IMR-90 (cell line): ENCODE measurements at regions not wholly inside any gene's neighbourhood (a gene's known extent, or its start where the extent isn't known, plus 50 kb on each side); places are given as distances from the start of the nearest gene placed in this dataset. TPM values are rescaled to one million over a fixed set of nuclear protein-coding genes. Genes with fewer than 3 reads are reported as not detected.

Experiments used
- ATAC-seq: fragments of 200-7000 bp; cut with Tn5 transposase; 2 replicates; pipeline ENCODE4 v1.9.1; 2020; ENCODE audit warnings: low read depth, mild to moderate bottlenecking, moderate library complexity
- BruUV-seq: library from RNA; stranded (reverse); fragments of 400-500 nt; replicated peaks from 2 replicates; lab custom pipeline; 2021; lab: Mats Ljungman, UMichigan
- CTCF ChIA-PET: fragments of 300-600 bp; formaldehyde crosslinking; extraction: SDS; loops from one replicate; lab custom pipeline; 2021; ENCODE audit warnings: antibody characterized with exemption; lab: Yijun Ruan, JAX
- POLR2A ChIA-PET: fragments of 300-600 bp; sonication (Branson Sonifier 250); formaldehyde crosslinking; loops from one replicate; lab custom pipeline; 2022; ENCODE audit warnings: antibody characterized with exemption; ENCODE audit not compliant: unreplicated experiment; lab: Charles Lee
- DNase-seq: peaks from one replicate; pipeline ENCODE4 v3.0.0; 2013
- H2AFZ ChIP-seq: replicated peaks from 2 replicates; pipeline ENCODE3; 2013; ENCODE audit warnings: low read length, mild to moderate bottlenecking; ENCODE audit not compliant: poor library complexity
- H2AK5ac ChIP-seq: 2 replicates; pipeline ENCODE4 v1.6.1; 2013; ENCODE audit warnings: low read depth, low read length, inconsistent platforms
- H2AK9ac ChIP-seq: replicated peaks from 2 replicates; pipeline ENCODE3; 2013; ENCODE audit warnings: mild to moderate bottlenecking, low read depth, low read length, moderate library complexity; ENCODE audit not compliant: poor library complexity
- H2BK120ac ChIP-seq: 2 replicates; pipeline ENCODE4 v1.6.1; 2013; ENCODE audit warnings: low read depth, low read length, inconsistent platforms
- H2BK15ac ChIP-seq: 3 replicates; pipeline ENCODE4 v1.6.1; 2013; ENCODE audit warnings: low read depth, low read length, inconsistent platforms
- H2BK20ac ChIP-seq: 2 replicates; pipeline ENCODE4 v1.6.1; 2013; ENCODE audit warnings: low read depth, mild to moderate bottlenecking, inconsistent platforms, low read length, moderate library complexity
- H2BK5ac ChIP-seq: 2 replicates; pipeline ENCODE4 v1.6.1; 2013; ENCODE audit warnings: mild to moderate bottlenecking, low read depth, low read length, inconsistent platforms; ENCODE audit not compliant: poor library complexity, severe bottlenecking
- H3K14ac ChIP-seq: replicated peaks from 2 replicates; pipeline ENCODE4 v1.6.1; 2013; ENCODE audit warnings: low read depth, low read length, inconsistent platforms
- H3K18ac ChIP-seq: 2 replicates; pipeline ENCODE4 v1.6.1; 2013; ENCODE audit warnings: low read depth, low read length, control low read depth
- H3K23ac ChIP-seq: 2 replicates; pipeline ENCODE4 v1.6.1; 2013; ENCODE audit warnings: low read depth, low read length, inconsistent platforms
- H3K27ac ChIP-seq: 2 replicates; pipeline ENCODE4 v1.5.1; 2013; ENCODE audit warnings: mild to moderate bottlenecking, control low read depth, low read length; ENCODE audit not compliant: insufficient read depth
- H3K27me3 ChIP-seq: 2 replicates; pipeline ENCODE4 v1.6.1; 2013; ENCODE audit warnings: low read length; ENCODE audit not compliant: control insufficient read depth, insufficient read depth
- H3K36me3 ChIP-seq: 2 replicates; pipeline ENCODE4 v1.6.1; 2013; ENCODE audit warnings: low read length, mixed read lengths; ENCODE audit not compliant: control insufficient read depth, insufficient read depth
- H3K4ac ChIP-seq: 2 replicates; pipeline ENCODE4 v1.6.1; 2013; ENCODE audit warnings: low read depth, low read length, inconsistent platforms
- H3K4me1 ChIP-seq: 2 replicates; pipeline ENCODE4 v1.6.1; 2013; ENCODE audit warnings: low read length, mixed read lengths; ENCODE audit not compliant: control insufficient read depth, insufficient read depth
- H3K4me2 ChIP-seq: 2 replicates; pipeline ENCODE4 v1.6.1; 2013; ENCODE audit warnings: low read depth, mild to moderate bottlenecking, control low read depth, low read length, moderate library complexity
- H3K4me3 ChIP-seq: 2 replicates; pipeline ENCODE4 v1.5.1; 2013; ENCODE audit warnings: low read depth, mild to moderate bottlenecking, control low read depth, low read length, moderate library complexity; ENCODE audit not compliant: insufficient read depth
- H3K56ac ChIP-seq: 2 replicates; pipeline ENCODE4 v1.6.1; 2013; ENCODE audit warnings: low read length, inconsistent platforms; ENCODE audit not compliant: insufficient read depth; ENCODE audit errors: extremely low read depth
- H3K79me1 ChIP-seq, 2 experiments: 2 replicates each; pipeline ENCODE4 v1.6.1; 2013; ENCODE audit warnings: low read length in 2 of 2, inconsistent platforms in 1 of 2, low read depth in 1 of 2
- H3K9ac ChIP-seq: 2 replicates; pipeline ENCODE4 v1.6.1; 2013; ENCODE audit warnings: low read depth, low read length, control low read depth
- H3K9me1 ChIP-seq: 2 replicates; pipeline ENCODE4 v1.6.1; 2013; ENCODE audit warnings: low read length, inconsistent platforms; ENCODE audit not compliant: insufficient read depth
- H3K9me3 ChIP-seq: 2 replicates; pipeline ENCODE4 v1.6.1; 2013; ENCODE audit warnings: low read length; ENCODE audit not compliant: control insufficient read depth, insufficient read depth
- H4K20me1 ChIP-seq: 2 replicates; pipeline ENCODE4 v1.6.1; 2013; ENCODE audit warnings: low read length, inconsistent platforms; ENCODE audit not compliant: insufficient read depth
- H4K5ac ChIP-seq: 2 replicates; pipeline ENCODE4 v1.6.1; 2013; ENCODE audit warnings: mild to moderate bottlenecking, low read depth, low read length, control low read depth
- H4K8ac ChIP-seq, 2 experiments: 2 replicates each; pipeline ENCODE4 v1.6.1; 2013; ENCODE audit warnings: low read depth in 2 of 2, low read length in 2 of 2, control low read depth in 1 of 2, inconsistent platforms in 1 of 2
- H4K91ac ChIP-seq: 2 replicates; pipeline ENCODE4 v1.6.1; 2013; ENCODE audit warnings: low read depth, low read length, inconsistent platforms; ENCODE audit not compliant: insufficient read depth
- MAZ ChIP-seq: IDR thresholded peaks from 2 replicates; pipeline ENCODE4 v1.6.1; 2012; ENCODE audit warnings: low read depth, mild to moderate bottlenecking, low read length, improper control_type of control experiment, moderate library complexity, borderline replicate concordance
- MXI1 ChIP-seq: IDR thresholded peaks from 2 replicates; pipeline ENCODE4 v1.6.1; 2012; ENCODE audit warnings: low read depth, mild to moderate bottlenecking, low read length, moderate library complexity, borderline replicate concordance
- NFE2L2 ChIP-seq: fragments of 150-350 bp; IDR thresholded peaks from 2 replicates; pipeline ENCODE4 v1.6.1; 2016; ENCODE audit warnings: low read depth, mild to moderate bottlenecking, low read length
- WGBS, 2 experiments: methylation state at CpG; one replicate each; pipeline versions ENCODE4 v1.1.5 to v1.1.7; 2013; ENCODE audit warnings: missing lambda C conversion rate in 2 of 2; ENCODE audit not compliant: insufficient read length in 1 of 2; ENCODE audit errors: extremely low coverage in 2 of 2; 5-methylcytosine and 5-hydroxymethylcytosine counted together
- dilution Hi-C: fragments of 300-500 bp; cut with HindIII; formaldehyde crosslinking; loops from one replicate; pipeline ENCODE4 v1.14.3; 2018; ENCODE audit warnings: low sequenced_read_pairs; ENCODE audit not compliant: unreplicated experiment
- in situ Hi-C: fragments of 300-500 bp; cut with MboI; formaldehyde crosslinking; loops from 3 replicates; pipeline ENCODE4 v1.14.3; 2019; ENCODE audit warnings: low sequenced_read_pairs, inconsistent platforms, mixed read lengths
- intact Hi-C: fragments of 100-400 bp; cut with micrococcal nuclease; formaldehyde crosslinking; loops from 2 replicates; pipeline ENCODE4 v1.10.0; 2022
- microRNA-seq, 2 experiments: library from miRNA; stranded (forward) in 1 of 2; unstranded in 1 of 2; fragments of 10-50 nt in 1 of 2; fragments of <30 nt in 1 of 2; gene quantifications in 1 of 2; microRNA quantifications in 1 of 2; one replicate each; pipeline versions ENCODE3 to v1.1.0; 2013 to 2020; ENCODE audit not compliant: insufficient read depth in 1 of 2, insufficient read length in 1 of 2, unreplicated experiment in 1 of 2
- small RNA-seq, 5 experiments: library from RNA; depleted of rRNA; stranded (forward); fragments of <200 nt; gene quantifications; one replicate each; pipeline ENCODE3, GENCODE V24; 2012

- dilution Hi-C loops, result no loop called here
- no CpG with 5 or more reads among the region's 3 CpGs for WGBS, 2 experiments
These were observed 50.2 kb upstream of the PICALM start for GRCh38 chr11:86119077-86119476.

More at GRCh38 chr11:86119077-86119476, 50.2 kb upstream of the PICALM start:
- Histone ChIP-seq H2AFZ (no peak overlapping the region), H3K23ac (no peak overlapping the region), H3K9ac (no peak overlapping the region), H2BK120ac (no peak overlapping the region), H3K27ac (no peak overlapping the region), H3K4me3 (no peak overlapping the region), H4K8ac (no peak overlapping the region), H3K36me3 (no peaks in the 10 kb centered on the region), H3K79me1 (no peaks in the 10 kb centered on the region), H3K18ac (no peak overlapping the region; the same call in 1 of the 2 replicates), H3K27me3 (no peaks in the 10 kb centered on the region), H4K20me1 (no peaks in the 10 kb centered on the region), H2BK5ac (no peak overlapping the region), H2AK5ac (no peak overlapping the region), H3K4me1 (peaks cover 11% of the 10 kb centered on the region), H2BK15ac (no peak overlapping the region), H4K5ac (no peak overlapping the region), H3K9me3 (no peaks in the 10 kb centered on the region), H3K4me2 (no peak overlapping the region), H3K4ac (no peak overlapping the region), H2AK9ac (no peak overlapping the region), H4K91ac (no peak overlapping the region), H3K9me1 (peaks cover 14% of the 10 kb centered on the region), H2BK20ac (peak overlapping the region; percentile 14; the same call in 1 of the 2 replicates), H3K56ac (no peak overlapping the region), H3K14ac (0 out of 2 replicates have a peak overlapping the region, but pooled peaks have one; percentile 45)
- in situ Hi-C loops (no loop called here), intact Hi-C loops (no loop called here)
- BruUV-seq, result no TSS peak
- POLR2A ChIA-PET, result no interaction called here
- CTCF ChIA-PET, result no interaction called here
- no peak for TF ChIP-seq MAZ
- no peak for TF ChIP-seq NFE2L2
- no peak for TF ChIP-seq MXI1
- ATAC-seq (no peak), DNase-seq (no peak)

Small RNA genes lying in the stretch of these regions (microRNA-seq; reads per million reads assigned to microRNA genes)
- not detected for gene RNU6-560P (ENCODE audit: insufficient read depth, insufficient read length)

Small RNA genes lying in the stretch of these regions (small RNA-seq; reads per million reads assigned to genes)
- gene RNU6-560P, result 0 to 0.60 (median 0) reads per million in 5 experiments
